ENCODE measurements at regions not wholly inside any gene's neighbourhood (a gene's known extent, or its start where the extent isn't known, plus 50 kb on each side); places are given as distances from the start of the nearest gene placed in this dataset.

DNA sequence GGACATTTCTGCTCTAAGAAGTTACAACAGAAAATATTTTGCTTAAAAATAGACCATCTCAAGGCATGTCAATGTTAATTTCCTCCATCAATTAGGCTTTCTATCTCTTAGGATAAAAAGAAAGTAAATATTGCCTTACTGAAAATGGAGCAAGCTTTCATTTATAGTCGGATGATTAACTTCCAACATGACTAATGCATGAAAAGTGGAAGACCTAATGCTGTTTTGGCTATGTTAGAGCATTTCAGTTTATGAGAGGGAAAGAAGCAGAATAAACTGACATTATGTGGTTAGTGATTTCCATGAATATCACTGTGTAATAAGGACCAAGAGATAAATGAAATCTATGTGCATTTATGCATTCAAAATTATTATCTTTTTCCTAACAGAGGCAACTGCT lies 475.2 kb upstream of the UBE2E3 start:
- no peak overlapping the region for H3K27ac ChIP-seq
- no peak overlapping the region for H3K4me3 ChIP-seq
- H3K9me3 ChIP-seq: no peaks in the 10 kb centered on the region
- intact Hi-C loops (cut with DNase I): no loop called here
- WGBS, 3 donors: 27 to 52% (median 28%) methylated on average over 1 of the region's 1 CpG
- DNase-seq: no peak
- no peaks in the 10 kb centered on the region for H3K27me3 ChIP-seq
- no peaks in the 10 kb centered on the region for H3K4me1 ChIP-seq (ENCODE audit: insufficient read depth)
- TF ChIP-seq CTCF (IDR thresholded peaks at IDR 0.05) (no peak), POLR2A (IDR thresholded peaks at IDR 0.05) (no peak), EP300 (IDR thresholded peaks at IDR 0.05) (no peak)
- H3K36me3 ChIP-seq: no peaks in the 10 kb centered on the region

GRCh38 chr2:180497621-180498152 lies 482.7 kb upstream of the UBE2E3 start:
- H3K27ac ChIP-seq: no peak overlapping the region
- intact Hi-C loops (cut with DNase I): no loop called here
- TF ChIP-seq POLR2A (IDR thresholded peaks at IDR 0.05) (no peak), EP300 (IDR thresholded peaks at IDR 0.05) (no peak), CTCF (IDR thresholded peaks at IDR 0.05) (no peak)
- H3K36me3 ChIP-seq: no peaks in the 10 kb centered on the region
- H3K9me3 ChIP-seq: no peaks in the 10 kb centered on the region
- no peaks in the 10 kb centered on the region for H3K4me1 ChIP-seq (ENCODE audit: insufficient read depth)
- no peak overlapping the region for H3K4me3 ChIP-seq
- no peaks in the 10 kb centered on the region for H3K27me3 ChIP-seq
- WGBS, 3 donors: 23 to 28% (median 25%) methylated on average over 1 of the region's 1 CpG
- no peak for DNase-seq

- no peak for TF ChIP-seq CTCF (IDR thresholded peaks at IDR 0.05)
- TF ChIP-seq POLR2A (IDR thresholded peaks at IDR 0.05): no peak
- intact Hi-C loops (cut with DNase I): no loop called here
- H3K27me3 ChIP-seq: no peaks in the 10 kb centered on the region
- no peaks in the 10 kb centered on the region for H3K9me3 ChIP-seq
- WGBS, 3 donors: 61 to 79% (median 74%) methylated on average over 2 of the region's 2 CpGs
- H3K4me1 ChIP-seq (ENCODE audit: insufficient read depth): no peaks in the 10 kb centered on the region
- H3K4me3 ChIP-seq: no peak overlapping the region
- no peaks in the 10 kb centered on the region for H3K36me3 ChIP-seq
- DNase-seq: no peak
- no peak overlapping the region for H3K27ac ChIP-seq
These were observed 484.8 kb upstream of the UBE2E3 start for GRCh38 chr2:180495606-180496005.

- H3K27me3 ChIP-seq: no peaks in the 10 kb centered on the region
- H3K4me1 ChIP-seq (ENCODE audit: insufficient read depth): no peaks in the 10 kb centered on the region
- H3K4me3 ChIP-seq: no peak overlapping the region
- TF ChIP-seq POLR2A (IDR thresholded peaks at IDR 0.05) (no peak), EP300 (IDR thresholded peaks at IDR 0.05) (no peak), CTCF (IDR thresholded peaks at IDR 0.05) (no peak)
- H3K9me3 ChIP-seq: no peaks in the 10 kb centered on the region
- H3K27ac ChIP-seq: no peak overlapping the region
- intact Hi-C loops (cut with DNase I): no loop called here
- 66 to 82% (median 72%) methylated on average over 2 of the region's 2 CpGs for WGBS, 3 donors
- DNase-seq: no peak
- no peaks in the 10 kb centered on the region for H3K36me3 ChIP-seq
These were observed 486.1 kb upstream of the UBE2E3 start for GRCh38 chr2:180494286-180494685.
